ENCODE measurements at regions not wholly inside any gene's neighbourhood (a gene's known extent, or its start where the extent isn't known, plus 50 kb on each side); places are given as distances from the start of the nearest gene placed in this dataset.

DNA sequence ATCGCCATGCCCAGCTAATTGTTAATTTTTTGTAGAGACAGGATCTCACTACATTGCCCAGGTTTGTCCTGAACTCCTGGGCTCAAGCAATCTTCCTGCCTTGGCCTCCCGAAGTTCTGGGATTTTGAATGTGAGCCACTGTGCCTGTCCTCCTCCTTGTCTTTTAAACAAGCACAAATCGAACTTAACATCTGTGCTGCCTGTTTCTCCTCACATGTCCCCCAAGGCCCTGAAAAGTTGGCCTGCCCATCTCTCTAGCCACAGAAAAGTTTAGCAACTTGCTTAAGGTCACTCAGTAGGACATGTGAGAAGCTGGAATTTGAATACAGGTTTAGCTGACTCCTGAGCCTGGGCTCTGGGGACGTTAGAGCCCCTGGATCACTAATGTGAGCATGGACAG is 115.7 kb upstream of the KCNG1 start:
- CTCF ChIA-PET, result interaction anchor here (0.6 kb wide), 1 partner anchor 56 kb away, joined by 3 read pairs; no protein-coding TSS in a partner anchor
- no peak overlapping the region for H2AFZ ChIP-seq (replicated peaks; ENCODE audit: low read length, poor library complexity)
- no peak overlapping the region for H4K91ac ChIP-seq (ENCODE audit: insufficient read depth, low read depth, low read length)
- H4K8ac ChIP-seq (ENCODE audit: low read depth in 2 of 2, low read length in 2 of 2), result no peak overlapping the region
- no peaks in the 10 kb centered on the region for H4K20me1 ChIP-seq (ENCODE audit: insufficient read depth, low read length)
- no peak overlapping the region for H3K4me2 ChIP-seq (ENCODE audit: low read depth, low read length)
- in situ Hi-C loops (cut with MboI; ENCODE audit: low sequenced_read_pairs), result no loop called here
- H3K23ac ChIP-seq (ENCODE audit: low read depth, low read length), result no peak overlapping the region
- H3K4me3 ChIP-seq (ENCODE audit: insufficient read depth, low read depth, low read length), result no peak overlapping the region
- H4K5ac ChIP-seq (ENCODE audit: low read depth, low read length), result no peak overlapping the region
- POLR2A ChIA-PET (ENCODE audit: unreplicated experiment), result no interaction called here
- ATAC-seq (ENCODE audit: low read depth) (no peak), DNase-seq (no peak)
- no TSS peak for BruUV-seq (replicated peaks)
- H2BK120ac ChIP-seq (ENCODE audit: low read depth, low read length), result no peak overlapping the region
- no peak overlapping the region for H2AK5ac ChIP-seq (ENCODE audit: low read depth, low read length)
- no peak overlapping the region for H2AK9ac ChIP-seq (replicated peaks; ENCODE audit: low read depth, low read length, poor library complexity)
- H3K36me3 ChIP-seq (ENCODE audit: control insufficient read depth, insufficient read depth, low read length), result no peaks in the 10 kb centered on the region
- H3K27me3 ChIP-seq (ENCODE audit: control insufficient read depth, insufficient read depth, low read length), result peaks cover 18% of the 10 kb centered on the region
- H3K4ac ChIP-seq (ENCODE audit: low read depth, low read length), result no peak overlapping the region
- H3K27ac ChIP-seq (ENCODE audit: insufficient read depth, low read length), result no peak overlapping the region
- 87% methylated on average over 2 of the region's 4 CpGs; no CpG with 5 or more reads in 1 of the 2 experiments for WGBS, 2 experiments (ENCODE audit: extremely low coverage in 2 of 2, insufficient read length in 1 of 2)
- no peak overlapping the region for H3K56ac ChIP-seq (ENCODE audit: extremely low read depth, insufficient read depth, low read length)
- H3K9ac ChIP-seq (ENCODE audit: low read depth, low read length), result no peak overlapping the region
- H3K9me3 ChIP-seq (ENCODE audit: control insufficient read depth, insufficient read depth, low read length), result peaks cover 2% of the 10 kb centered on the region; the same call in 1 of the 2 replicates
- dilution Hi-C loops (cut with HindIII; ENCODE audit: low sequenced_read_pairs, unreplicated experiment), result no loop called here
- TF ChIP-seq MAZ (IDR thresholded peaks at IDR 0.05; ENCODE audit: borderline replicate concordance, low read depth, low read length) (no peak), CEBPB (IDR thresholded peaks at IDR 0.05; ENCODE audit: low read depth, low read length) (no peak), FOS (IDR thresholded peaks at IDR 0.05; ENCODE audit: low read depth, low read length) (no peak), RAD21 (IDR thresholded peaks at IDR 0.05; ENCODE audit: low read length) (no peak), RCOR1 (IDR thresholded peaks at IDR 0.05; ENCODE audit: insufficient replicate concordance, low read length) (no peak), MAFK (IDR thresholded peaks at IDR 0.05; ENCODE audit: low read depth, low read length) (no peak), NFE2L2 (IDR thresholded peaks at IDR 0.05; ENCODE audit: low read depth, low read length) (no peak), ELK1 (IDR thresholded peaks at IDR 0.05; ENCODE audit: borderline replicate concordance, low read depth, low read length) (no peak), CHD1 (IDR thresholded peaks at IDR 0.05; ENCODE audit: low read depth, low read length) (no peak)
- TF ChIP-seq, protein P1, sequence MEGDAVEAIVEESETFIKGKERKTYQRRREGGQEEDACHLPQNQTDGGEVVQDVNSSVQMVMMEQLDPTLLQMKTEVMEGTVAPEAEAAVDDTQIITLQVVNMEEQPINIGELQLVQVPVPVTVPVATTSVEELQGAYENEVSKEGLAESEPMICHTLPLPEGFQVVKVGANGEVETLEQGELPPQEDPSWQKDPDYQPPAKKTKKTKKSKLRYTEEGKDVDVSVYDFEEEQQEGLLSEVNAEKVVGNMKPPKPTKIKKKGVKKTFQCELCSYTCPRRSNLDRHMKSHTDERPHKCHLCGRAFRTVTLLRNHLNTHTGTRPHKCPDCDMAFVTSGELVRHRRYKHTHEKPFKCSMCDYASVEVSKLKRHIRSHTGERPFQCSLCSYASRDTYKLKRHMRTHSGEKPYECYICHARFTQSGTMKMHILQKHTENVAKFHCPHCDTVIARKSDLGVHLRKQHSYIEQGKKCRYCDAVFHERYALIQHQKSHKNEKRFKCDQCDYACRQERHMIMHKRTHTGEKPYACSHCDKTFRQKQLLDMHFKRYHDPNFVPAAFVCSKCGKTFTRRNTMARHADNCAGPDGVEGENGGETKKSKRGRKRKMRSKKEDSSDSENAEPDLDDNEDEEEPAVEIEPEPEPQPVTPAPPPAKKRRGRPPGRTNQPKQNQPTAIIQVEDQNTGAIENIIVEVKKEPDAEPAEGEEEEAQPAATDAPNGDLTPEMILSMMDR (conservative IDR thresholded peaks at IDR 0.05; ENCODE audit: low read depth, low read length), result no peak
- intact Hi-C loops (cut with micrococcal nuclease), result no loop called here
- no peaks in the 10 kb centered on the region for H3K9me1 ChIP-seq (ENCODE audit: insufficient read depth, low read length)
- no peak overlapping the region for H2BK20ac ChIP-seq (ENCODE audit: low read depth, low read length)
- no peaks in the 10 kb centered on the region for H3K79me1 ChIP-seq (ENCODE audit: low read depth in 1 of 2, low read length in 2 of 2)
- no peak overlapping the region; the same call in 1 of the 2 replicates for H3K14ac ChIP-seq (replicated peaks; ENCODE audit: low read depth, low read length)
- no peak overlapping the region for H2BK5ac ChIP-seq (ENCODE audit: low read depth, low read length, poor library complexity, severe bottlenecking)
- no peaks in the 10 kb centered on the region for H3K4me1 ChIP-seq (ENCODE audit: control insufficient read depth, insufficient read depth, low read length)
- H3K18ac ChIP-seq (ENCODE audit: low read depth, low read length), result no peak overlapping the region
- no peak overlapping the region for H2BK15ac ChIP-seq (ENCODE audit: low read depth, low read length)

Data from IMR-90 (cell line).